NB4 (cell line): ENCODE measurements at regions not wholly inside any gene's neighbourhood (a gene's known extent, or its start where the extent isn't known, plus 50 kb on each side); places are given as distances from the start of the nearest gene placed in this dataset.
A peak's percentile ranks its signal among the peaks of the same experiment; 100 is the strongest.

ENCODE experiments used
- DNase-seq: peaks from one replicate; pipeline ENCODE4 v3.0.0; 2010; ENCODE audit warnings: low read depth
- H3K4me3 ChIP-seq: one replicate; pipeline ENCODE4 v1.5.1; 2011; ENCODE audit warnings: mild to moderate bottlenecking, low read depth, low read length, moderate library complexity
- MAX ChIP-seq: IDR thresholded peaks from 2 replicates; pipeline ENCODE4 v1.6.1; 2011; ENCODE audit warnings: low read depth, low read length
- MYC ChIP-seq: IDR thresholded peaks from 2 replicates; pipeline ENCODE4 v1.6.1; 2011; ENCODE audit warnings: low read depth, low read length
- POLR2A ChIP-seq: IDR thresholded peaks from 2 replicates; pipeline ENCODE4 v1.6.1; 2011; ENCODE audit warnings: mild to moderate bottlenecking; ENCODE audit not compliant: insufficient read length; ENCODE audit errors: extremely low read depth
- TF ChIP-seq, protein P1 (sequence below): IDR thresholded peaks from one replicate; pipeline ENCODE4 v1.5.1; 2012; ENCODE audit warnings: low read depth, low read length

GRCh38 chr1:165147799-165148198, 208.7 kb downstream of the LMX1A start:
- DNase-seq, result no peak
- TF ChIP-seq, protein P1, sequence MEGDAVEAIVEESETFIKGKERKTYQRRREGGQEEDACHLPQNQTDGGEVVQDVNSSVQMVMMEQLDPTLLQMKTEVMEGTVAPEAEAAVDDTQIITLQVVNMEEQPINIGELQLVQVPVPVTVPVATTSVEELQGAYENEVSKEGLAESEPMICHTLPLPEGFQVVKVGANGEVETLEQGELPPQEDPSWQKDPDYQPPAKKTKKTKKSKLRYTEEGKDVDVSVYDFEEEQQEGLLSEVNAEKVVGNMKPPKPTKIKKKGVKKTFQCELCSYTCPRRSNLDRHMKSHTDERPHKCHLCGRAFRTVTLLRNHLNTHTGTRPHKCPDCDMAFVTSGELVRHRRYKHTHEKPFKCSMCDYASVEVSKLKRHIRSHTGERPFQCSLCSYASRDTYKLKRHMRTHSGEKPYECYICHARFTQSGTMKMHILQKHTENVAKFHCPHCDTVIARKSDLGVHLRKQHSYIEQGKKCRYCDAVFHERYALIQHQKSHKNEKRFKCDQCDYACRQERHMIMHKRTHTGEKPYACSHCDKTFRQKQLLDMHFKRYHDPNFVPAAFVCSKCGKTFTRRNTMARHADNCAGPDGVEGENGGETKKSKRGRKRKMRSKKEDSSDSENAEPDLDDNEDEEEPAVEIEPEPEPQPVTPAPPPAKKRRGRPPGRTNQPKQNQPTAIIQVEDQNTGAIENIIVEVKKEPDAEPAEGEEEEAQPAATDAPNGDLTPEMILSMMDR, result no peak
- TF ChIP-seq MAX (no peak), MYC (no peak)
- no peak overlapping the region for H3K4me3 ChIP-seq

DNA sequence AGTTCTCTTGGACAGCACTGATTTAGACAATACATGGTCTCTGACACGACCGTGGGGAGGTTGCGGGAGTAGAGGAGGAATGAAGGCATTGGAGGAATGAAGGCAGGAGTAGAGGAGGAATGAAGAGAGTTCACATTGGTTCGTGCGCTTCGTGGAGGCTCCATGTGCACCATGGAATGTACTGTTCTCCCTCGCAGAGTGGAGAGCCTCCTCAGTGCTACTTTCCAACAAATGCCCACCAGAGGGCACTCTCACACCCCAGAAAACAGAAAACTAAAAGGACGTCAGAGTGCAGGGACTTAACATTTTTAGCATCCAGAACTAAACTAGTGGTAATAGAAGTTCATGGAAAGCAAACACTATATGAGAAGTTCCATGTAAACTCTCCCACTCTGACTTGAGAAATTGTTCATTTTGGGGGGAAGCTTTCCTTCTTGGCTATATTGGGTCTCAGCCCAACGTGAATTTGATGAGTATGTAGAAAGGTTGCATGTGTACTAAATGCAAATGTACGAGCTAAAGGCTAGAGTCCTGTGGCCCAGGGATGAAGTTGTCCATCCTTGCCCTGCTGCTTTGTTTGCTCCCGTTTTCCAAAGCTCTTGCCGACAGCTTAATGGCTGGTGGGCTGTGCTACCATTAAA, 211.6 kb downstream of the LMX1A start:
- TF ChIP-seq MAX (no peak), POLR2A (no peak), MYC (no peak)
- TF ChIP-seq, protein P1, result peak; percentile 74
- DNase-seq, result peak; percentile 50

DNA sequence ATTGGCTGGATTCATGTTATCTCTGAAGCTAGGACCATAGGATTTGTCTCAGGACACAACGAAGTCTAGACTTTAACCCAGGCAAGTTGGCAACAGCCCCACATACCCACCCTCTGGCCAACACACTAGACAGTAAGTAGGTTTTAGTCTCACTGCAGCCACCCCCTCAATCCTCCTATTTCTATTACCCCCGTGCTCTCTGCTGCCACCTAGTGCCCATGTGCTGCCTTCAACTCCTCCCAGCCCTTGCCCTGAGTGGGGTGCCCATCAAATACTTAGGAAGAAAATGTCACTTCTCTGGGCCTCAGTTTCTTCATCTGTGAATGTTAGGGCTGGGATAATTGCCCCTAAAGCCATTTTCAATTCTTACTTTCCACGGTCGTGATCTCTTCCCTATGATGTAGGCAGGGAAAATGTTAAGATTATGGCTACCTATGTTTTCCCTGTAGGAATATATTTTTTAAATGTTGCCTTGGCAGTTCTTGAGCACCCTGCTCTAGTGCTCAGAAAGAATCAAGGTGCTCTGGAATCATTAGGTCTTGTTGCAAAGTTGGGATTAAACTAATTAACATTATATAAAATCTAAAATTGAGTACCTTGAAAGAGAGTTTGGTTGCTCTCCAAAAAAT, 213.0 kb downstream of the LMX1A start:
- H3K4me3 ChIP-seq, result no peak overlapping the region
- TF ChIP-seq MAX (peak; percentile 24; the same call in 1 of the 2 replicates), POLR2A (no peak), MYC (no peak)
- TF ChIP-seq, protein P1, result peak; percentile 73
- peak; percentile 35 for DNase-seq

More for the DNA sequence above, 211.6 kb downstream of the LMX1A start:
- no peak overlapping the region for H3K4me3 ChIP-seq

- TF ChIP-seq, protein P1, result no peak
- TF ChIP-seq MAX (no peak), MYC (no peak), POLR2A (no peak)
- no peak for DNase-seq
- no peak overlapping the region for H3K4me3 ChIP-seq
Observed at GRCh38 chr1:165138960-165139359, 217.6 kb downstream of the LMX1A start.

- DNase-seq, result no peak
- TF ChIP-seq MYC (no peak), POLR2A (no peak), MAX (no peak)
- TF ChIP-seq, protein P1, result no peak
- no peak overlapping the region for H3K4me3 ChIP-seq
Observed at GRCh38 chr1:165137551-165138316, 218.8 kb downstream of the LMX1A start.
